Upper lobe of left lung (tissue), 6 donors: ENCODE measurements at regions not wholly inside any gene's neighbourhood (a gene's known extent, or its start where the extent isn't known, plus 50 kb on each side); places are given as distances from the start of the nearest gene placed in this dataset.
"Not testable (repeated sequence)": the region's sequence is repeated elsewhere in the genome, so short reads cannot be mapped to it uniquely, and the experiment has no call there.

Source experiments
- ATAC-seq, 2 donors: fragments of 200-7000 bp; cut with Tn5 transposase; one replicate each; pipeline ENCODE4 v1.9.1; 2022; ENCODE audit warnings: mild to moderate bottlenecking in 2 of 2, moderate library complexity in 2 of 2; ENCODE audit not compliant: low FRiP score in 2 of 2
- DNase-seq, 2 donors: peaks; one replicate each; pipeline ENCODE4 v3.0.0-alpha.2; 2019 to 2020
- H3K27ac ChIP-seq, 4 donors: fragments of 200-600 bp; sonication (generic); one replicate each; pipeline ENCODE4 v1.5.1; 2016 to 2019
- H3K27me3 ChIP-seq, 4 donors: fragments of 200-600 bp; sonication (generic); one replicate each; pipeline ENCODE4 v1.5.1; 2017 to 2019
- H3K36me3 ChIP-seq, 4 donors: fragments of 200-600 bp; sonication (generic); one replicate each; pipeline ENCODE4 v1.5.1; 2016 to 2019
- H3K4me1 ChIP-seq, 4 donors: fragments of 200-600 bp; sonication (generic); one replicate each; pipeline ENCODE4 v1.5.1; 2018 to 2019
- H3K4me3 ChIP-seq, 4 donors: fragments of 200-600 bp; sonication (generic); one replicate each; pipeline ENCODE4 v1.5.1; 2017 to 2019; ENCODE audit warnings: mild to moderate bottlenecking in 2 of 4, moderate library complexity in 1 of 4
- H3K9me3 ChIP-seq, 4 donors: fragments of 200-600 bp; sonication (generic); one replicate each; pipeline ENCODE4 v1.5.1; 2018 to 2019
- EP300 ChIP-seq, 4 donors: sonication (generic); formaldehyde crosslinking; IDR thresholded peaks; one replicate each; pipeline ENCODE4 v1.5.1; 2017; ENCODE audit warnings: antibody characterized with exemption in 4 of 4, control low read depth in 2 of 4
- POLR2A ChIP-seq, 4 donors: fragments of 450-650 bp; IDR thresholded peaks; one replicate each; pipeline ENCODE4 v1.5.1; 2016 to 2017; ENCODE audit warnings: antibody characterized with exemption in 4 of 4, mild to moderate bottlenecking in 2 of 4
- POLR2AphosphoS5 ChIP-seq, 2 donors: sonication (generic); formaldehyde crosslinking; IDR thresholded peaks; one replicate each; pipeline ENCODE4 v1.5.1; 2017; ENCODE audit warnings: antibody characterized with exemption in 2 of 2
- WGBS, 2 donors: methylation state at CpG; one replicate each; pipeline ENCODE4 v1.1.5; 2017 to 2018; 5-methylcytosine and 5-hydroxymethylcytosine counted together
- TF ChIP-seq, protein P1 (sequence below), 6 experiments: fragments of 450-650 bp in 4 of 6; fragments of 200-600 bp in 2 of 6; sonication (generic) in 2 of 6; IDR thresholded peaks; one replicate each; pipeline ENCODE4 v1.5.1; 2016 to 2019; ENCODE audit warnings: antibody characterized with exemption in 6 of 6
- donor health status: DM: no; HTN: no; CAD: no; lungs with moderate emphysema.
- donor health status: DM: no; HTN: yes; CAD: no; lungs with severe emphysema.

DNA sequence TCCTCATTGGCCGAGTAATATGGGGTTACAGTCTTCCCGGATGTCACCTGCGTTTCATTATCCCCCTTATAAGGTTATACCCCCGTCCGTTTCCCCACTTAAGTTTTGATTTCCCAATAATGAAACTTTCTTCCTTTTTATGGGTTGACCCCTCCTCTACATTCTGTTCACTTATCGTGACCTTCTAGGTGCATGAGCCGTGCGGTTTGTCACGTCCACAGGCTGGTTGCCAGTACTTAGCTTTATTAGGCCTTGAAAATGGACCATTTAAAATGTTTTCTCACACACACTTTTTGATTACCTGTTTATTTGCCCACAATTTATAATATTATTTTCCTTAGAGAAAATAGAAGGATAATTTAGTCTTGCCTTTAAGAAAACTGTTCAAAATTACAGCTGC is 111.5 kb downstream of the FAM174A start:
- no peak overlapping the region for H3K4me3 ChIP-seq
- no peaks in the 10 kb centered on the region for H3K9me3 ChIP-seq
- no peaks in the 10 kb centered on the region for H3K4me1 ChIP-seq
- no peak for ATAC-seq
- no peaks in the 10 kb centered on the region for H3K36me3 ChIP-seq
- no peak overlapping the region for H3K27ac ChIP-seq
- WGBS, 2 donors: 85 to 96% methylated on average over 9 of the region's 9 CpGs
- H3K27me3 ChIP-seq: no peaks in the 10 kb centered on the region
- no peak for DNase-seq
- TF ChIP-seq POLR2AphosphoS5 (IDR thresholded peaks at IDR 0.05) (no peak), POLR2A (IDR thresholded peaks at IDR 0.05) (no peak), EP300 (IDR thresholded peaks at IDR 0.05) (no peak)
- TF ChIP-seq, protein P1, sequence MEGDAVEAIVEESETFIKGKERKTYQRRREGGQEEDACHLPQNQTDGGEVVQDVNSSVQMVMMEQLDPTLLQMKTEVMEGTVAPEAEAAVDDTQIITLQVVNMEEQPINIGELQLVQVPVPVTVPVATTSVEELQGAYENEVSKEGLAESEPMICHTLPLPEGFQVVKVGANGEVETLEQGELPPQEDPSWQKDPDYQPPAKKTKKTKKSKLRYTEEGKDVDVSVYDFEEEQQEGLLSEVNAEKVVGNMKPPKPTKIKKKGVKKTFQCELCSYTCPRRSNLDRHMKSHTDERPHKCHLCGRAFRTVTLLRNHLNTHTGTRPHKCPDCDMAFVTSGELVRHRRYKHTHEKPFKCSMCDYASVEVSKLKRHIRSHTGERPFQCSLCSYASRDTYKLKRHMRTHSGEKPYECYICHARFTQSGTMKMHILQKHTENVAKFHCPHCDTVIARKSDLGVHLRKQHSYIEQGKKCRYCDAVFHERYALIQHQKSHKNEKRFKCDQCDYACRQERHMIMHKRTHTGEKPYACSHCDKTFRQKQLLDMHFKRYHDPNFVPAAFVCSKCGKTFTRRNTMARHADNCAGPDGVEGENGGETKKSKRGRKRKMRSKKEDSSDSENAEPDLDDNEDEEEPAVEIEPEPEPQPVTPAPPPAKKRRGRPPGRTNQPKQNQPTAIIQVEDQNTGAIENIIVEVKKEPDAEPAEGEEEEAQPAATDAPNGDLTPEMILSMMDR (IDR thresholded peaks at IDR 0.05): no peak

- 64% methylated on average over 10 of the region's 10 CpGs for WGBS, 2 donors
- TF ChIP-seq, protein P1 (IDR thresholded peaks at IDR 0.05): no peak
- TF ChIP-seq POLR2AphosphoS5 (IDR thresholded peaks at IDR 0.05) (no peak), POLR2A (IDR thresholded peaks at IDR 0.05) (no peak), EP300 (IDR thresholded peaks at IDR 0.05) (no peak)
- ATAC-seq: peak; percentile 32 to 55
These were observed 112.5 kb downstream of the FAM174A start for GRCh38 chr5:100647461-100648230.

GRCh38 chr5:100654895-100655294 is 119.7 kb downstream of the FAM174A start:
- Histone ChIP-seq H3K27ac (no peak overlapping the region), H3K36me3 (no peaks in the 10 kb centered on the region), H3K27me3 (no peaks in the 10 kb centered on the region), H3K4me3 (no peak overlapping the region), H3K9me3 (no peaks in the 10 kb centered on the region), H3K4me1 (no peaks in the 10 kb centered on the region)
- DNase-seq (no peak), ATAC-seq (no peak)
- TF ChIP-seq POLR2AphosphoS5 (IDR thresholded peaks at IDR 0.05) (no peak), EP300 (IDR thresholded peaks at IDR 0.05) (no peak), POLR2A (IDR thresholded peaks at IDR 0.05) (no peak)
- TF ChIP-seq, protein P1 (IDR thresholded peaks at IDR 0.05): no peak

More at GRCh38 chr5:100647461-100648230, 112.5 kb downstream of the FAM174A start:
- Histone ChIP-seq H3K36me3 (no peaks in the 10 kb centered on the region), H3K9me3 (no peaks in the 10 kb centered on the region), H3K27ac (no peak overlapping the region), H3K4me1 (no peaks in the 10 kb centered on the region), H3K27me3 (no peaks in the 10 kb centered on the region), H3K4me3 (no peak overlapping the region)
- peak in 1 of 2 donors; percentile 88 for DNase-seq

GRCh38 chr5:100656771-100657170 is 121.6 kb downstream of the FAM174A start:
- not testable (repeated sequence) for H3K4me1 ChIP-seq, H3K27me3 ChIP-seq, H3K4me3 ChIP-seq, H3K27ac ChIP-seq, ATAC-seq, H3K36me3 ChIP-seq, H3K9me3 ChIP-seq
- WGBS, 2 donors: 89 to 100% methylated on average over 4 to 27 of the region's 28 CpGs
- peak in 1 of 2 donors; percentile 58 for DNase-seq

- Histone ChIP-seq H3K27me3 (no peaks in the 10 kb centered on the region), H3K4me1 (no peaks in the 10 kb centered on the region), H3K27ac (no peak overlapping the region), H3K36me3 (no peaks in the 10 kb centered on the region), H3K4me3 (no peak overlapping the region), H3K9me3 (no peaks in the 10 kb centered on the region)
- WGBS, 2 donors: 92 to 95% methylated on average over 4 of the region's 4 CpGs
- DNase-seq (no peak), ATAC-seq (no peak)
- TF ChIP-seq, protein P1 (IDR thresholded peaks at IDR 0.05): no peak
- TF ChIP-seq EP300 (IDR thresholded peaks at IDR 0.05) (no peak), POLR2AphosphoS5 (IDR thresholded peaks at IDR 0.05) (no peak), POLR2A (IDR thresholded peaks at IDR 0.05) (no peak)
These were observed 124.1 kb downstream of the FAM174A start for GRCh38 chr5:100659080-100659795.
